RCC 7860 (cell line): ENCODE measurements at regions not wholly inside any gene's neighbourhood (a gene's known extent, or its start where the extent isn't known, plus 50 kb on each side); places are given as distances from the start of the nearest gene placed in this dataset.

ENCODE experiments used
- DNase-seq: peaks from one replicate; pipeline ENCODE4 v3.0.0-alpha.2; 2015; ENCODE audit warnings: low spot score
- FAIRE-seq: peaks from 2 replicates; lab custom pipeline; 2012; peaks lifted over from hg19 to GRCh38; lab: Jason Lieb, UNC

- DNase-seq = no peak
- no peak for FAIRE-seq
These were observed 93.1 kb upstream of the ZNF507 start for GRCh38 chr19:32252333-32252669.

- FAIRE-seq = no peak
These were observed 91.5 kb upstream of the ZNF507 start for GRCh38 chr19:32253683-32254508.

GRCh38 chr19:32254509-32254890 is 90.9 kb upstream of the ZNF507 start:
- DNase-seq (no peak), FAIRE-seq (no peak)

More at GRCh38 chr19:32253683-32254508, 91.5 kb upstream of the ZNF507 start:
- no peak for DNase-seq

GRCh38 chr19:32255536-32256295 is 89.7 kb upstream of the ZNF507 start:
- DNase-seq (no peak), FAIRE-seq (no peak)

- DNase-seq (no peak), FAIRE-seq (no peak)
These were observed 89.0 kb upstream of the ZNF507 start for GRCh38 chr19:32256341-32256975.

GRCh38 chr19:32257326-32258073 is 87.9 kb upstream of the ZNF507 start:
- FAIRE-seq (no peak), DNase-seq (no peak)

GRCh38 chr19:32258167-32258566 is 87.2 kb upstream of the ZNF507 start:
- FAIRE-seq (no peak), DNase-seq (no peak)

- FAIRE-seq = no peak
- no peak for DNase-seq
These were observed 80.8 kb upstream of the ZNF507 start for GRCh38 chr19:32264568-32264967.

- no peak for DNase-seq
- no peak for FAIRE-seq
These were observed 79.4 kb upstream of the ZNF507 start for GRCh38 chr19:32265995-32266394.

- no peak for DNase-seq
These were observed 79.0 kb upstream of the ZNF507 start for GRCh38 chr19:32266460-32266859.

GRCh38 chr19:32268381-32268780 is 77.0 kb upstream of the ZNF507 start:
- DNase-seq = no peak
- no peak for FAIRE-seq

More at GRCh38 chr19:32266460-32266859, 79.0 kb upstream of the ZNF507 start:
- no peak for FAIRE-seq

- no peak for DNase-seq
- FAIRE-seq = no peak
These were observed 75.6 kb upstream of the ZNF507 start for GRCh38 chr19:32269831-32270230.

GRCh38 chr19:32273483-32273882 is 71.9 kb upstream of the ZNF507 start:
- FAIRE-seq (no peak), DNase-seq (no peak)

GRCh38 chr19:32287086-32287485 is 58.3 kb upstream of the ZNF507 start:
- DNase-seq = no peak
- no peak for FAIRE-seq

- FAIRE-seq (no peak), DNase-seq (no peak)
These were observed 57.6 kb upstream of the ZNF507 start for GRCh38 chr19:32287811-32288227.

- DNase-seq = no peak
- no peak for FAIRE-seq
These were observed 55.7 kb upstream of the ZNF507 start for GRCh38 chr19:32289566-32290210.

GRCh38 chr19:32291876-32292275 is 53.5 kb upstream of the ZNF507 start:
- FAIRE-seq (no peak), DNase-seq (no peak)

GRCh38 chr19:32294871-32295438 is 50.5 kb upstream of the ZNF507 start:
- FAIRE-seq (no peak), DNase-seq (no peak)
